CD4-positive, alpha-beta T cell treated with Interleukin-21 for 1 hour (primary cell): ENCODE measurements at regions not wholly inside any gene's neighbourhood (a gene's known extent, or its start where the extent isn't known, plus 50 kb on each side); places are given as distances from the start of the nearest gene placed in this dataset.
"Not testable (repeated sequence)": the region's sequence is repeated elsewhere in the genome, so short reads cannot be mapped to it uniquely, and the experiment has no call there.

ENCODE experiments used
- DNase-seq: peaks from one replicate; pipeline ENCODE4 v3.0.0-alpha.2; 2020

DNA sequence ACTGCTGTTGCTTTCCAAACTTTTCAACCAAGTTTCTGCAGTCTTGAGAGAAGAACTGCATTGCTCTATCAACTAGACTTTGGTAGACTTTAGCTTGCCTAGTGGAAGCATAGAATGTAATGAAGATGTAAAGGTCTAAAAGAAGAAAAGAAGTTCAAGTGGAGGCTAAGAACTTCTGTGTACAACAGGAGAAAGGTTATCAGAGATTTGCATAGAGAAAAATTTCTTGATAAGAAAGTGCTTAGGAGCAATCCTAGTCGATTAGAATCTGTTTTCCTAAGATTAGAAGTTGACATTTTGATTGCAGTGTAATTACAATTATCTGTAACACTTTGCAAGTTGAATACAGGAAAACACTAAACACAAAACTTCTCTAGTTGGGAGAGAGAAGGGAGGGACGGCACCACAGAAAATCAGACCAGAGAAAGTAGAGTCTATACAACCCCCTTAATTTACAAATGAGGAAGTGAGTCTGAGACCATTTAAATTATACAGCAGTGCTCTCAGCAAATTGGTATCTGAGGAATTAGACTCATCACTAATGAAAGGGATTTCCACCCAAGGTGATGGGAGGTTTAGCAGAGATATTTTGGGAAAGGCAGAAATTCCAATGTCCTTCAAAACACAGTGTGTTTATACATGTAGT, 194.3 kb upstream of the MARCKS start:
- no peak for DNase-seq

DNA sequence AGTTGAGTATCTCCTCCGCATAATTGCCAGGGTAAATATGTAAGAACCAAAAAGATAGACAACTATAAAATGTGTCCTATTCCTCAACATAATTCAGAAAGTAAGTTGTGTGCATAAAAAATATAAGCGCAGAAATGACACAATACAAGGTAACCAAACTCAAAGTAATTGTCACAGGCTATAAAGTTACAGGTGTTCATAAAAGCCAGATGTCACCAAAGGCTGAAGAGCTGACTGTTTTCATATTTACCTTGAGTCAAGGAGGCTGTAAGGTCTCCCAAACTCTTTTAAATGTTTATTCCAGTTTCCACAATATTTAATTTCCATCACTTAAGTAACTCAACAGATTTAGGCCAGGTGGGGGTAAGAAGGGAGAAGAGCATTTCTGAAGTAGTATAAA, 192.2 kb upstream of the MARCKS start:
- no peak for DNase-seq

DNA sequence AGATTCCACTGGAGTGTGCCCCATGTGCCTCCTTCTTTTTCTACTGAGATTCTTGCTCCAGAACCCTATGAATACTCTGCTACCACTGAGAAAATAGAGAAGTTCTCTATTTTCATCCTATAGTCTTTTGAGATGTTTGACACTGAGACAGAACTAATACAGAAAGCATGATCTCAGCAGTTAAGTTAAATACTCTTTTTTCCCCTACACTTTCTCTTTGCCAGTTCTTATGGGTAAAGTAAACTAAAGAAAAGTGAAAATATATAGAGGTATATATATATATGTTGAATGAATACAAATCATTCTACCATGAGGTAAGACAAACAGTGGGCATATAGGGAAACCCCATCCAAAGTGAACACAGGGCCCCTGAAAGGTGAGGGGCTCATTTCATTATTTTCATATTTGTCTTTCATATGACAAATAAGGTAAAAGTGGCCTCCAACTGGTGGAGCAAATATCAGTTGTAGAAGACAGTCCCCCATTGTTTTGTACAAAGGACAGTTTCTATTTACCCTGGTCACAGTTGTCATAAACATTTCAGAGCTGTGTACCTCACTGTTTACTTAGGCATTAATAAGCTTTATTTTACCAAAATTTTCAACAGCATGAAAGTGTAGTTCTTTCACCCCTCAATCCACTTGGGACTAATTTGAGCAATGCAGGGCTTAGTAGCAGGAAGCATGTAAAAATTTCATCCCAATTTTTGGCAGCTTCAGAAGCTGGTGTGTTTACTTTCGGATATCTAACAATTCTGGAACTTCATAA, 188.3 kb upstream of the MARCKS start:
- no peak for DNase-seq

DNA sequence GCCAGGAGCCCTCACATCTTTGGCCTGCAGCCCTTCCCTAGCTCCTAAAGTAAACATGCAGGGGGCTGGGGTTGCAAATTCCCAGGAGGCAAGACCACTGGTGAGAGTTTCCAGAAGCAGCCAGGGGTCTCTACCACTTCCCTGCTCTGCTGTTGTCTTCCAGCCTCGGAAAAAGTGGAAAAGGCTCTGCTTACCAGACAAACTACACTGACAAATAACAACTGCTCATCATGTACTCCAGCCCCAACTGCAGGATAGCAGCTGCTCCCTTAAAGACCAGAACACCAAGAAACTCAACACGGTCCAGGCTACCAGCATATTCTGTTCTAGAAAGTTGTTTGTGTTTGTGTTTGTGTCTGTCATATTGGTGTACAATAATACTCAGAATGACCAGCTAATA, 187.5 kb upstream of the MARCKS start:
- no peak for DNase-seq

DNA sequence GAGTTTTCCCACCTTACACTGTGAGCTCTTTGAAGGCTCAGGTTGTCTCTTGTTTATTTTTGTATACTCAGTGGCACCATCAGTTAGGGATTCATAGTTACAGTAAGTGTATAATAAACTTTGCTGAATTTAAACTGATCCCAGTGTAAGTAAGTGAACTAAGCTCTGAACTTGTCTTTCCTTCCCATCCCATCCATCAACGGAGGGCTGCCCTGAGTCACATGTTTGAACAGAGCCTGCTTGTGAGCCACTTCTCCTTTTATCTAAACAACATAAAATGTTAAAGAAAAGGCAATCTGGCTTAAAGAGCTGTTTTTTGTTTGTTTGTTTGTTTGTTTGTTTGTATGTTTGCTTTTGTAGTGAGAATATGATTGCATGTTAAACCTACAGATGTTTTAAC, 185.7 kb upstream of the MARCKS start:
- no peak for DNase-seq

DNA sequence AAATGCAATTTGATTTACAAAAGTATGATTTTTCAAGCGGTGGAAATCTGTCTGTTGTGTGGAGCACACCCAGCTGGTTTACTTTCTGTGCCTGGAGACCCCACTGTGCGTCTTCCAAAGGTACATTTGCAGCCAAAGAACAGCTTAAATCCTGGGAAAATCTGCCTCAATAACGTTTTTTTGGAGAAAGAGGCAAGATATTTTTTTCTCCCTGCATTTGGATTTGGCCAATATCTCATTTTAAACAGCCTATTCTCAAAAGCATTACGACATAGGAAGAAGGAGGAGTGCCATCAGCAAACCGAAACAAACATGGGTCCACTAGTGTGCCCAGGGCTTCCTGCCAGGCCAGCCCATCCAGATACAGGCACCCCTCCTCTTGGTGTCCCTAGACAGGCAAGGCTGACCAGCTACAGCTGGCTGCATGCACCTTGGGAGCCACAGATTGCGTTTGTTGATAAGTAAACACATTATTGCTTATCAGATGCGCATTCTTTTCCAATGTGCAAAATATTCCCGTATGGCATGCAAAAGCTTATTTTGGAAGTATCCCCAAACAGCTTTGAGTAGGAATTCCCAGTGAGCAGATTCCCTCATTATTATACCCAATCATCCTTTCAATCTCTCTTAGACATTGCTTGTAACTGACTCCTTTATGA, 184.5 kb upstream of the MARCKS start:
- DNase-seq = no peak

DNA sequence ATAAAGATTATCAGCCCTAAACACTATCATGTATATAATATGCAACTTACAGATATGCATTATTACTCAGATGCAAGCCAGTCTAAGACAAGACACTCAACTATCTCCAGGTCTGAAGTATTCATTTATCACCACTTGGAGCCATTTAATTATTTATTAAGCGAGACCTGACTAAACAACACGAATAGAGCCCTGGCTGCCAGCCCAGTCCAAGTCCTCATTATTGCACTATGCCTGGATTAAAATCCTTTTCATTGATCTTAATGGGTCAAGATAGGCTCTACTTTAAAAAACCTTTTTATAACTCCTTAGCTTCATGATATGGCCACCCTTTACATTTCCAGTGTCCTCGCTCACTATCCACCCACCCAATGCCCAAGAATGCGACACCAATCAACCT, 183.1 kb upstream of the MARCKS start:
- no peak for DNase-seq

DNA sequence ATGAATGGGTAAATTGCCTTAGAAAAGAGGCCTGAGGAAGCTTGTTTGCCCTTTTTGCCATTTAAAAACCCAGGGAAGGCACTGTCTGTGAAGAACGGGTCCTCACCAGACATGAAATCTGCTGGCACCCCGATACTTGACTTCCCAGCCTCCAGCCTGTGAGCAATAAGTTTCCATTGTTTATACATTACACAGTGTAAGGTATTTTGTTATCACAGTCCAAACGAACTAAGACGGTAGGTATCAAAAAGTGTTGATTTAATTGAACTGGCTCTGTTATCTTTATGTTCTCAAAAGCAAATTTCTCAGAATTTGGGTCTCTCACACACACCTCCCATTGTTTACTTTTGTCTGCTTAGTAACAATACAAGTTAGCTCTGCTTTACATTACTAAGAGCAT, 181.1 kb upstream of the MARCKS start:
- DNase-seq = no peak

DNA sequence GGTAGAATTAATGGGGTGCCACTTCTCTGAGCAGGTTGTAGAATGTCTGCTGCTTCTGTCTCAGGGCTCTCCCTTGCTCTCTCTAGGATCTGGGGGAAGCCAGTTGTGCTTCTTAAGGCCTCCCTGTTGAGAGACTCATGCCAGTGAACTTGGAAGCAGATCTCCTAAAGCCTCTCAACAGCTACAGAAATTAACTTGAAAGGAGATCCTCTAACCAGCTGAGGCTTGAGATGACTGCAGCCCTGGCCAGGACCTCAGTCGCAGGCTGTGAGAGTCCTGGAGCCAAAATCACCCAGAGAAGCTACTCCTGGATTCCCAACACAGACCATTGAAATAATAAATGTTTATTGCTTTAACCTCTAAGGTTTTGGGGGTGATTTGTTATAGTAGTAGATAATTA, 180.2 kb upstream of the MARCKS start:
- DNase-seq = no peak

DNA sequence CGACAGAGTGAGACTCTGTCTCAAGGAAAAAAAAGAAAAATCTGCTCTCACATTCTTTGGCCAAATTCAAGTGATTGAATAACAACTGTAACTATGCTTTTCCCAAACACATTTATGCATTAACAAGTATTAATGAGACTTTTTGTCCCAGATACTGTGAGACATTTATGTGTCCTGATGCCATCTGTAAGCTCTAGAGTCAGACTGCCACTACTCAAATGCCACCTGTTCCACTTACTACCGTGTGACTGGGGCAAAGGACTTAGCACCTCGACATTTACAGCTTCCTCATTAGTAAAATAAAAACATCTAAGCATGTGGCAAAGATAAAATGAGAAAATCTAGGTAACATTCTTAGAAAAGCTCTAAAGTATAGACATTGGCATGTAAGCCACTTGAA, 178.1 kb upstream of the MARCKS start:
- no peak for DNase-seq

DNA sequence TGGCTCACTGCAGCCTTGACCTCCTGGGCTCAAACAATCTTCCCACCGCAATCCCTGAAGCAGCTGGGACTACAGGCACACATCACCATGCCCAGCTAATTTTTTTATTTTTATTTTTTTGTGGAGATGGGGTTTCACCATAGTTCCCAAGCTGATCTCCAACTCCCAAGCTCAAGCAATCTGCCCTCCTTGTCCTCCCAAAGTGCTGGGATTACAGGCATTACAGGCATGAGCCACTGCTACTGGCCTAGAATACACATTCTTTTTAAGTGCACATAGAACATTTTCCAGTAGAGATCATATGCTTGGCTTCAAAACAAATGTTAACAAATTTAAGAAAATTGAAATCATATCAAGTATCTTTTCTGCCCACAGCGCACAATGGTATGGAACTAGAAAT, 176.8 kb upstream of the MARCKS start:
- DNase-seq = no peak

DNA sequence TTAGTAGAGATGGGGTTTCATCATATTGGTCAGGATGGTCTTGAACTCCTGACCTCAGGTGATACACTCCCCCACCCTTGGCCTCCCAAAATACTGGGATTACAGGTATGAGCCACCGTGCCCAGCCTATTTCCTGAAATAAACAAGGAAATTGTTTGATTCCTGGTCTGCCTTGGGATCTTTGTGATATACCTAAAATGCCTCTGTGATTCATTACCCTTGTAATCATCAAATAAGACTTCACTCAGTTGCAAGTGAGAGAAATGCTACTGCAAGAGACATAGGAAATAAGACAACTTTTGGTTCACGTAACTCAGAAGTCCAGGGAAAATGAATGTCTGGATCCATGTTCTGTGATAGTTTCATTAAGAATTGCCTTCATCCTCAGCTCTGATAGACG, 173.2 kb upstream of the MARCKS start:
- no peak for DNase-seq

DNA sequence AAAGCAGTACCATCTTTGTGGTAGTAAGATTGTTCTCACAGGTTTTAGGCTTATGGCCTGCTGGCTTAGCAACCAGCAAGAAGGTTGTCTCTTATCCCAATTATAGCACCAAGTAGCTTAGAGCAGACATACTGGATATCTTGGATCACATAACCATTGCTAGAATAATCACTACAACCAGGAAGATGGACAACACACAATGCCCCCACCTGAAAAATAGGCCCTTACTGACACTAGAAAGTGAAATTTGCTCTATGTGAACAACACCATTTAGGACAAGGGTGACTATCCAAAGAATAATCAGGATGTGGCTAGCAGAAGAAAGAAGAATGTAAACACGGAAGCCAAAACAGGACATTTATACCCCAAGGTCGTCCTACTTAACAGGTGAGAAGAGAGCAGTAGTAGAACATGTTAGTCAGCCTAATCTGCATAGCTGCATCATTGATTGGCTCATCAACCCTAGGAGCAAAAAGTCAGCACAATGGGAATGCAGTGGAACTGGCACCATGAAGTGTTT, 172.7 kb upstream of the MARCKS start:
- DNase-seq = no peak

DNA sequence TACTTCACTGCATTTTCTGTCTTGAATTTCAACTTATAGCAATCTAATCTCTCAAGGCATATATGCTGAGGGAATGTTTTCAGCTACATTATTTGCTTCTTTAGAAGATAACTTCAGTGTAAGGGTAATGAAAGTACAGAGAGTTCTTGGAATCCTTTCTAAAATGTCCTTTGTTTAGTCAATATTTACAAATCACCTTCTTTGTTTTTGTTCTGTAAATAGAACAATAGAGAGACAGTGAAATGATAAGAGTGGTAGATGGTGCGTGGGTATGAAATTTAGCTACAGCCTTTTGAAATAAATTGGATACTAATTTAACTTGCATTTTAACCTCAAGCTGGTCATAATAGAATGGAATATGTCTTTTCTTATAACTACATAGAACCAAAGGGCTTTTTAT, 171.1 kb upstream of the MARCKS start:
- DNase-seq = no peak

DNA sequence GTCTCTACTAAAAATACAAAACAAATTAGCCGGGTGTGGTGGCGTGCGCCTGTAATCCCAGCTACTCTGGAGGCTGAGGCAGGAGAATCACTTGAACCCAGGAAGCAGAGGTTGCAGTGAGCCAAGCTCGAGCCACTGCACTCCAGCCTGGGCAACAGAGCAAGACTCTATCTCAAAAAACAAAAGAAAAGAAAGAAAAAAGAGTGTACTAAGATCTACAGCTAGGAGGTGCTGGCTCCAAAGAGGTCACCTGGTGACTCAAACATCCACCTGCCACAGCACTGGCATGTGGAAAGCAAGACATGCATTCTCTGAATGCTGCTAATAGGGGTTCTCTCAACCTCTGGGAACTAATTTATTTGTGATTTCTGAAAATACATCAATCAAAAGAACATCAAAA, 167.5 kb upstream of the MARCKS start:
- not testable (repeated sequence) for DNase-seq

DNA sequence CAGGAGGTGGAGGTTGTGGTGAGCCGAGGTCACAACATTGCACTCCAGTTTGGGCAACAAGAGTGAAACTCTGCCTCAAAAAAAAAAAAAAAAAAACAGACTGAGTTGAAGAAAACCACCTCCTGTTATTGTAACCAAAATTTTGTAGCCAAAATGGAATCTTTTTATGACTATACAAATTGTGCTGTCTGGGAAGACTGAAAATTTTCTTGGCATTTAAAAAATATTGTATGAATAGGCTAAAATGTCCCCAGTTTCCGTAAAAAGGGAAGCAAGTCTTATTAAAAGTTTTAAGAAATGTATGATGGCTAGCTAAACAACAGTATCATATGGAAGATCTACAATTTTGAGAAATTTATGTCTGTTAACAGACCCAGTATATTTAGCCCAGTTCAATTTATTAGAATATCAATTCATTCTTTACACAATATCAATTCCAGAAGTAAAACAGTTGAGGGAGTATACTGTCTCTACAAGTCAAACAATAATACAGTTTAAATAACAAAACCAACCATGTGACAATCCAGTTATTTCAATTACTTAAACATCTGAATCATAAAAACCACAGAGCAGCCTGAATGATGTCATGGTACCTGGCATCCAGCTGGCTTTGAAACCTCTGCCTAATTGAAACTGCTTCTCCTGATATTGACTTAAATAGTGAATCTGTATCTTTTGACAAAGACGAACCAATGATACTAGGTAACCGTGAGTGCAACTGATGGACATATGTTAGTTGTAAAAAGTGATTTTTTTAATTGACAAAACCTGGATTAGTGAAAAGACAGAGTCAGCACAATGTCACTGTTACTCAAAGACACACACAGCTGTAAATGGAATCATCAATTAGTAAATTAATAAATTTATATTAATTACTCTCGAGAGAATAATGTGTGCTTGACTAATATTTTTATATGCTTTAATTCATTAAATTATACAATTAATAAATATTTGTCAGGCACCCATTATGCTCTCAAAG, 166.6 kb upstream of the MARCKS start:
- DNase-seq = no peak

DNA sequence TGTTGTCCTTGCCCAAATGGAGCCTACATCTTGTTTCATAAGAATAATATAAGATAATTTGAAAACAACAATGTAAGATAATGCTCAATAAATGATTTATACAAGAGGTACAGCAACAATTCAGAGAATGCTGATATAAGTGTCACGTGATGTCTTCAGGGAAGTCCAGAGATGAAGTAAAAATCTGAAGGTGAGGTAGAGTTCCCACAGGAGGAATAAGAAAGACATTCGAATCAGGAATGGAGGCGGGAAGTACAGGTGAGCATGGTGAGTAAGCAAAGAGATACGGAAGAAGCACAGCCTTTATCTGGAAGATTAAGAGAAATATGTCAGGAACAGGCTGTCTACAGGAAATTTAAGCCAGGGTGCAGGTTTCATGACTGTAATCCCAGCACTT, 165.9 kb upstream of the MARCKS start:
- no peak for DNase-seq

DNA sequence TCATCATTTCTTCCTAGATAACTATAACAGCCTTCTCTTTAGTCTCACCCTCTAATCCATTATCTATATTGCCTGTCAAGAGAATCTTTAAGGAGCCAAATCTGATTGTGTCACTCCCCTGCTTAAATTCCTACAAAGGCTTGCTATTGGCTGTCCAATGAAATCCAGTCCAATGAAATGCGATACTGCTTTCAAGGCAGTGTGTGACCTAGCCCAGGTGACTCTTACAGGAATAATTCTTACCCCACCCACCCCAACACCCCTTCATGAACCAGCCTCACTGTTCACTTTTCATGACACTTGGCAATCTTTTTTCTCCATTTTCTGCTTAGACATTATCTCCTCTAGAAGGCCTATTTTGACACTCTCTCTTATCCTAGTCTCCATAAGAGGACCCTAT, 163.3 kb upstream of the MARCKS start:
- DNase-seq = no peak

DNA sequence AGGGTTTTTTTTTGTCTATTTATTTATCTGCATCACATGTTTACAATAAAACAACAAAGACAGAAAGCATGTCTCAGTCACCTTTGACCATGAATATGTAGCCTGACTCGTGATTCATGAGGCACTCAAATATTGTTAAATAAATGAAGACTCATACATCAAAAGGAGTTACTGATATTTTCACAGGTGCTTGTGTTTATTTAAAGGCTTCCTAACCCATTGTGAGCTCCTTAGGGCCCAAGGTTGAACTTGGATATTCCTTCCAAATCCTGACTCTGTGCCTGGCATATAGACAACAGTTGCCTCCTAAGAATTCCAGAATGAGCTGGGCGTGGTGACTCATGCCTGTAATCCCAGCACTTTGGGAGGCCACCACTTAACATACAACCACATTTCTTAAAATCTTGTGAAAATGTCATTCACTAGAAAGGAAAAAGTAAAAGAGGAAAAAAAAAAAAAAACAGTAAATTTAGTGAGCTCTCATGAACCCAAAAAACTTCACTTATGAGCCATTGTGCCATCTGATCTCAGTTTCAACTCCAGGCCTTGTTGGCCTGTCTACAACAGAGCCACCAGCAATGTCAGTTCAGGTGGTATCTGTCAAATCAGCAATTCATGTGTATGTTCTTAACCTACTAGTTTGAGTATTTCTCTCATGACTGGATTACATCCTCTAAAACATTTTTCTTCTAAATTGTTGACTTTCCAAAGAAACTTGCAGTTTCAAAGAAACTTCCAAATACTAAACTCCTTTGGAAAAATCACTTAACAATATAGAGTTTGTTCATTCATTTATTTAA, 162.7 kb upstream of the MARCKS start:
- no peak for DNase-seq

DNA sequence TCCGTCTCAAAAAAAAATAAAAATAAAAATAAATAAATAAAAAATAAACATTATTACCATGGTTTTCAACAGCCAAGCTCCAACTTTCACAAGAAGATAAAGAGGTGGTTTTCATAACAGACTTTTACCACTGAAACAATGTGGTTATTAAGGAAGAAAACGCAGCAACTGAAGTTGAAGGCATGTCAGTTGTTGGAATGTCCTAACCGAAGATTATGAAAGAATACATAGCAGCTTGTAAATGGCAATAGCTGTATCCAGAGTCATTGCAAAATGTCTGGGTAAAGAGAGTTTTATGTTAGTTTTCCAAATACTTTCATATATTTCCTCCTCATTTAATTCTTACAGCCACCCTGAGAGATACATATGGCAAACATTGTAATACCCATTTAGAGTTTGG, 161.6 kb upstream of the MARCKS start:
- no peak for DNase-seq

DNA sequence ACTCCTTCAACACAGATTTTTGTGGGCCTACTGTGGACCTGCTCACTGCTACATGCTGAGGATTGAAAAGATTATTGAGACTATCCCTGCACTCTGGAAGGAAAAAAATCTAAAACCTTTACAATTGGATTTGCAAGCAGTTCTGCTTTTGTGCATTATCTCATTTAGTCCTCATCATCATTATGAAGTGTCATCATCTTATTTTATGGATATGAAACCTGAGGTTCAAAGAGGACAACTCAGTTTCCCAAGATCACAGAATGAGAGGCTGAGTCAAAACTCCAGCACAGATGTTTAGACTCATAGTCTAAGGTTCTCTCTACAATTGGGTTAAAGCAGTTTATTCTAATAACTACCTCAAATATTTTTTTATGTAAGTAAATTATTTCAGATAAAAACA, 160.2 kb upstream of the MARCKS start:
- peak; percentile 8 for DNase-seq
